Posterior vena cava (tissue), 2 donors: ENCODE measurements at regions not wholly inside any gene's neighbourhood (a gene's known extent, or its start where the extent isn't known, plus 50 kb on each side); places are given as distances from the start of the nearest gene placed in this dataset.

Experiments
- DNase-seq: peaks from one replicate; pipeline ENCODE4 v3.0.0-alpha.2; 2020; ENCODE audit warnings: low spot score
- intact Hi-C, 2 donors: fragments of 100-400 bp; cut with DNase I; formaldehyde crosslinking; loops; one replicate each; pipeline versions ENCODE4 v1.14.1 to v1.14.2; 2022 to 2023
- donor health status: DM: yes; HTN: yes; CAD: no.
- donor health status: DM: yes; HTN: yes; CAD: no.

GRCh38 chr5:167770461-167770860 lies 521.0 kb upstream of the WWC1 start:
- DNase-seq: no peak

GRCh38 chr5:167771571-167771970 lies 519.9 kb upstream of the WWC1 start:
- no peak for DNase-seq
- intact Hi-C loops: no loop called here

More at GRCh38 chr5:167770461-167770860, 521.0 kb upstream of the WWC1 start:
- intact Hi-C loops: no loop called here

GRCh38 chr5:167773668-167774301 lies 517.7 kb upstream of the WWC1 start:
- no peak for DNase-seq
- intact Hi-C loops: no loop called here

GRCh38 chr5:167777746-167778145 lies 513.7 kb upstream of the WWC1 start:
- intact Hi-C loops: no loop called here
- DNase-seq: no peak

- no peak for DNase-seq
- intact Hi-C loops: no loop called here
Observed at GRCh38 chr5:167778228-167778627, 513.2 kb upstream of the WWC1 start.

- intact Hi-C loops: no loop called here
- DNase-seq: no peak
Observed at GRCh38 chr5:167779644-167780043, 511.8 kb upstream of the WWC1 start.

GRCh38 chr5:167780177-167780576 lies 511.3 kb upstream of the WWC1 start:
- no peak for DNase-seq
- intact Hi-C loops: no loop called here

- intact Hi-C loops: no loop called here
- DNase-seq: no peak
Observed at GRCh38 chr5:167783145-167783817, 508.2 kb upstream of the WWC1 start.

GRCh38 chr5:167785106-167785505 lies 506.3 kb upstream of the WWC1 start:
- DNase-seq: no peak
- intact Hi-C loops: no loop called here

- no peak for DNase-seq
- intact Hi-C loops: no loop called here
Observed at GRCh38 chr5:167785901-167786300, 505.5 kb upstream of the WWC1 start.

- DNase-seq: no peak
- intact Hi-C loops: no loop called here
Observed at GRCh38 chr5:167786871-167787578, 504.4 kb upstream of the WWC1 start.

GRCh38 chr5:167790045-167790444 lies 501.4 kb upstream of the WWC1 start:
- intact Hi-C loops: no loop called here
- DNase-seq: no peak

- intact Hi-C loops: no loop called here
Observed at GRCh38 chr5:167790462-167791260, 500.8 kb upstream of the WWC1 start.

GRCh38 chr5:167792514-167792913 lies 498.9 kb upstream of the WWC1 start:
- intact Hi-C loops: no loop called here

More at GRCh38 chr5:167790462-167791260, 500.8 kb upstream of the WWC1 start:
- DNase-seq: no peak

GRCh38 chr5:167793700-167794099 lies 497.7 kb upstream of the WWC1 start:
- DNase-seq: no peak
- intact Hi-C loops: no loop called here

More at GRCh38 chr5:167792514-167792913, 498.9 kb upstream of the WWC1 start:
- DNase-seq: no peak

GRCh38 chr5:167794121-167794520 lies 497.3 kb upstream of the WWC1 start:
- no peak for DNase-seq
- intact Hi-C loops: no loop called here

GRCh38 chr5:167796672-167797071 lies 494.8 kb upstream of the WWC1 start:
- intact Hi-C loops: no loop called here
- no peak for DNase-seq

- DNase-seq: no peak
- intact Hi-C loops: no loop called here
Observed at GRCh38 chr5:167797933-167798332, 493.5 kb upstream of the WWC1 start.

GRCh38 chr5:167798448-167798847 lies 493.0 kb upstream of the WWC1 start:
- intact Hi-C loops: no loop called here

GRCh38 chr5:167800427-167800826 lies 491.0 kb upstream of the WWC1 start:
- no peak for DNase-seq
- intact Hi-C loops: no loop called here

More at GRCh38 chr5:167798448-167798847, 493.0 kb upstream of the WWC1 start:
- DNase-seq: no peak
